Activated T-cell treated with anti-CD3 and anti-CD28 coated beads for 4 hours (primary cell): ENCODE measurements at regions not wholly inside any gene's neighbourhood (a gene's known extent, or its start where the extent isn't known, plus 50 kb on each side); places are given as distances from the start of the nearest gene placed in this dataset.
A peak's percentile ranks its signal among the peaks of the same experiment; 100 is the strongest.
"Not testable (repeated sequence)": the region's sequence is repeated elsewhere in the genome, so short reads cannot be mapped to it uniquely, and the experiment has no call there.

ENCODE experiments used
- DNase-seq: peaks from one replicate; pipeline ENCODE4 v3.0.0-alpha.2; 2020

DNA sequence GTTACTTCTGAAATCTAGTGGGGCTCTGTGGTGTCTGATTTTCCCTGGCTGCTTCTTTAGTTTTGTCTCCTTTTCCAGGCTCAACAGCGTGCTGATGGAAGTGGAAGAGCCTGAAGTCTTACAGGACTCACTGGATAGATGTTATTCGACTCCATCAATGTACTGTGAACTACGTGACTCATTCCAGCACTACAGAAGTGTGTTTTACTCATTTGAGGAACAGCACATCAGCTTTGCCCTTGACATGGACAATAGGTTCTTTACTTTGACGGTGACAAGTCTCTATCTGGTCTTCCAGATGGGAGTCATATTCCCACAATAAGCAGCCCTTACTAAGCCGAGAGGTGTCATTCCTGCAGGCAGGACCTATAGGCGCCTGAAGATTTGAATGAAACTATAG is 51.1 kb downstream of the NBPF8 start:
- not testable (repeated sequence) for DNase-seq

DNA sequence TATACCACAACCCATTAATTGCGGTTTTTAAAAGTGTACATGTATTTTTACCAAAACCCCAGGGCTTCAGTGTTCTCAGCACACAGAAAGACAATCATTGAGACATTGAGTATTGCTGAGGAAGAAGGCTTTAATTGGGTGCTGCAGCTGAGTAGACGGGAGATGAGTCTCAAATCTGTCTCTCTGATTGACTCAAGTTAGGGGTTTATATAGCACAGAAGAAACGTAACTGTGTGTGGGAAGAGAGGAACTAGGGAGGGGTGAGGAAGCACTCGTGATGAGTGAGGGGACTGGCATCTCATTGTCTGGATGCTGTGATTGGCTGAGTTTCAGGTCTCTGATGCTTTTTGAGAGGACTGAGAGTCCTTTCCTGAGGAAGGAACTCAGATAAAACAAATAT is 62.8 kb downstream of the NBPF8 start:
- not testable (repeated sequence) for DNase-seq

DNA sequence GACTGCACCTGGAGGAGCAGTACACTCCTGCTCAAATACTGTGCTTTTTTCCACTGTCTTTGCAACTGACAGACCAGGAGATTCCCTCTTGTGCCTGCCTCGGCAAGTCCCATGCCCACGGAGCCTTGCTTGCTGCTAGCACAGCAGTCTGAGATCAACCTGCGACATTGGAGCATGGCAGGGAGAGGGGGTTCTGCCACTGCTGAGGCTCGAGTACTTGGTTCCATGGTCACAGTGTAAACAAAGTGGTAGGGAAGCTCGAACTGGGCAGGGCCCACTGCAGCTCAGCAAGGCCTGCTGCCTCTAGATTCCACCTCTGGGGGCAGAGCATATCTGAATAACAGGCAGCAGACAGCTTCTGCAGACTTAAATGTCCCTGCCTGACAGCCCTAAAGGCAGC is 63.6 kb downstream of the NBPF8 start:
- not testable (repeated sequence) for DNase-seq

DNA sequence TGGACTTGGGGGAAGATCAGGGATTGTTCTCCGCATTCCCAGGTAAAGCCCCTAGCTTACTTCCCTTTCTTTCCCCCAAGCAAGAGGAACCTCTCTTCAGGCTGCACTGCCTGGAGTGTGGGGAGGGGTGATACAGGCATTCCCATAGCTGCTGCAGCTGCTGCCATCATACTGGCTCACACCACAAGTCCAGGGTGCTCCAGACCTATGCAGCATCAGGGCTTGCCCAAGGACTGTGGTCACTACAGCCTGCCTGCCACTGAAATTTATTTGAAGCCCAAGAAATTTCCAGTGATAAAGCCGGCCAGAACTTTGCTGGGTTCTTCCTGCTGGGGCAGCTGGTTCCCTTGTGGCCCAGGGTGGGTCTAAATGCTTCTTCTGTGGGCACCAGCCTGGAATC is 72.7 kb downstream of the NBPF8 start:
- DNase-seq: not testable (repeated sequence)

DNA sequence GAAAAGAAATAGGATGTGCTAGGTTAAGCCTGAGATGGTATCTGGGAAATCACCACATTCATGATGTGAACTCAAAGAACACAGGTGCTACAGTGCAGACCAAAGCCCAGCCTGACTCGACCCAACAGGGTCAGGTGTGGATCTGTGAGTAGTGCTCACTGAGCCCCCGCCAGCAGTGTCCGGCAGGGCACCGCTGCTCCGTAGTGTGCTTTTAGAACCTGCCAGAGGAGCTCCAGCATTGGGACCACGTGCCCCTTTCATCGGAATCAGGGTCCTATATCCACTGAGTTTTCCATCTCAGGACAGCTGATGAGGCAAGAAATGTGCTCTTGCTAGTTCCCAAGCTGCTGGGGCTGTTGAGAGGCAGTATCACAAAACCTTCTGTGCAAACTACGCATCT is 74.4 kb downstream of the NBPF8 start:
- DNase-seq: not testable (repeated sequence)

DNA sequence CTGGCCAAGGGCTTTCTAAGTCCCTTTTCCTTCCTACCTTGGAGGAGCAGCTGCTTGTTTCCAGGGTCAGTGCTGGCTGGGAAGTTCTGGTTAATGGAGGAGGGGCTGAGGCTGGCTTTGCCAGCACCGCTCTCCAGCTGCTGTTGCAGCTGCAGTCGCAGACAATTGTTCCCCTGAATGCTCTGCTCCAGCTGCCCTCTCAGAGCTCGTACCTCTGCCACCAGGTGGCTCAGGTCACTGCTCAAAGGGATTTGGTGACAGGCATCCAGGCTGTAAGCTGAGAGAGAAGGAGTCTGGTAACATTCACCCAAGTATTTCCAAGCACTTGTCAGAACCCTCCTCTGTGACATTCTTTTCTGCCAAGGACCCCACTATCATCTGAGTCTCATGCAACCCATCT is 82.3 kb downstream of the NBPF8 start:
- DNase-seq: not testable (repeated sequence)

DNA sequence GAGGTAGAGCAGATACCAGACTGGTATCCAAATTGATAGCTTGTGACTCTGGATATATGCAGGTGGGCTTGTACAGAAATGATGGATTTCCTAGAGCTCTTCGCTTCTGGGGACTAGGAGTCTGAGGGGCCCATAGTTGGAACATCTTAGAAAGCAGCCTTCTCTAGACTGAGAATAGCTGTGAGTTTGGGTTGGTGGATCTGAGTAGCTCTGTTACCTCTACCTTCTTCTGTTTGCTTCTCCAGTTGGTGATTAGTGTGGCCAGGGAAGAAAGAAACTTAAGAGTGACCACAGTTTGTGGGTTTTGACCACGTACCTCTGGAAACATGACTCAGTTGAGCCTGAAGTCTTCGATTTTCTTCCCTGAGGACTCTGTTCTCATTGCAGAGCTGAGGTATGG is 88.4 kb downstream of the NBPF8 start:
- DNase-seq: not testable (repeated sequence)

DNA sequence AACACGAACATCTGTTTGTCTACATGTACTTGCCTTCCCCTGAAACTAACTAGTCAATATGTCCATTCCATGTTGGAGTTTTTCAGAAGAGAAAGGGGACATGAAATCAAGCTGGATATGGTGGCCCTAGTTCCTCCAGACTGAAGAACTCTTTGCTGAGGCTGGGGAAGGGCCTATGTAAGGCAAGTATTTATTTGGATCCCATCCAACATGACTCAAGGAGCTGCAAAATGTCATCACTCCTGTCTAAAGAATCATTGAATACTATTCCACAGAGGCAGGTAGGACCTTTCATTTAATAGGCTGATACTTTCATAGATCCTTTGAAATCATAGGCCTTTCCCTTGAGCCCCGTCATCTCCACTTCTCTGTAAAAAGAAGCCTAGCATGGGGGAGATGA is 91.5 kb downstream of the NBPF8 start:
- not testable (repeated sequence) for DNase-seq

DNA sequence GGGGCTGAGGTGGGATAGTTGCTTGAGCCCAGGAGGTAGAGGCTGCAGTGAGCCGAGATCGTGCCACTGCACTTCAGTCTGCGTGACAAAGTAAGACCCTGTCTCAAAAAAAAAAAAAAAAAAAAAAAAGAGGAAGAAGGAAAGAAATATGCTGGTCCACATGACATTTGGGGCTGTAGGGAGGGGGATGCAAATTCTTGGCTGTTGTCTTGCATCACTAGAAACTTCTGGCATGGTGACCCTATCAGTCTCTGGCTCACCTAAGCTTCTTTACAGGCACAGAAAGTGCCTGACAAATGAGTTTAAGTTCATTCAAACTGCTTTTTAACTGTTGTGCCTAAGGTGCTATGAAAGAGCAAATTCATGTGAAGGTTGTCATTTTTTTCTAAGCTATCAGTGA is 93.5 kb downstream of the NBPF8 start:
- not testable (repeated sequence) for DNase-seq

DNA sequence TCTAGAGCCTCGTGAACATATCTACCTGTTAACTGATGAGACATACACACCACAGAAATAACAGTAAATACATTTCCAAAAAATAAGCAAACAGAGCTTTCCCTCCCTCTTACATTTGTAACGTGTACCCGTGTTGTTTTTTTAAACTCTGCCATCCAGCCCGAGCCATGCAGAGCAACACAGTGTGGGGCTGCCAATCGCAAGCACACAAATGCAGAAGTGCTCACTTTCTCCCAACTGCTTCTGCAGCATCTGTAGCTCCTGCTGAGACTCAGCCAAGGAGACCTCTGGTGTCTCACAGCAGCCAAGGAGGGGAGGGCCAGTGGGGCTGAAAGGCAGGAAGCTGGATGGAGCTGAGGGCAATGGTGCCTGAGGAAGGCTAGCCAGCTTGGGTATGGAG is 94.4 kb downstream of the NBPF8 start:
- not testable (repeated sequence) for DNase-seq

DNA sequence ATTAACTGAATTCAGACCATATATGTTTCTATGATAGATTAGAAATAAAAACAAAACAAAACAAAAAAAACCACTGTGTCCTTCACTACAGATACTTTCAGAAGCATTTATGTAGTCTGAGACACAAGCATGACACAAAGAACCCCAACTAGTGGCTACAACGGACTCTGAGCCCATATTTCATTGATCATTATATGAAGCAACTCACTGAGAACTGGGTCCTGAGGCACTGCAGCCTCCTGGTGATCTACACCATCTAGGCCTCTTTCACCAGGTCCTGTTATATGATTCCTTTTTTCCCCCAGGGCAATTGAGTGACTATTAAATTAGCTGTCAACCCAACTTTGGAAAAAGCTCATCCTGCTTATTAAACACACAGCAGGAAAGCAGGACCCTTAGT is 98.3 kb downstream of the NBPF8 start:
- DNase-seq: not testable (repeated sequence)

DNA sequence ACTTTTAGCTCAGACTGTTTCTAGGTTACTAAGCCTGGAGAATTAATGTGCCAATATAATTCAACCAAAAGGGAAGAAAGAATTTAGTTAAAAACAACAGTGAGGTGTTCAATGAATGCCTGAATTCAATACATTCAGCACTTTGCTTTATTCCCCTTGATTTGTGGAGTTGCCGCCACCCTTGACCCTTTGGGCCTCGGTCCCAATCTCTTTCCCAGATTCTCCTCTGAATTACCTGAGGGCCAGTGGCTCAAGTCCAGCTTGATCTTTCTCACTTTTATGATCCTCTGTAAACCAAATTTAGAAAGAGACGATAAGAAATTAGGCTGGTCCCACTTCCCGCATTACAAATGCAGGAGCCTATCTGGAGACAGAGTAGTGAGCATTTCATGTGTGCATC is 98.7 kb downstream of the NBPF8 start:
- DNase-seq: not testable (repeated sequence)

DNA sequence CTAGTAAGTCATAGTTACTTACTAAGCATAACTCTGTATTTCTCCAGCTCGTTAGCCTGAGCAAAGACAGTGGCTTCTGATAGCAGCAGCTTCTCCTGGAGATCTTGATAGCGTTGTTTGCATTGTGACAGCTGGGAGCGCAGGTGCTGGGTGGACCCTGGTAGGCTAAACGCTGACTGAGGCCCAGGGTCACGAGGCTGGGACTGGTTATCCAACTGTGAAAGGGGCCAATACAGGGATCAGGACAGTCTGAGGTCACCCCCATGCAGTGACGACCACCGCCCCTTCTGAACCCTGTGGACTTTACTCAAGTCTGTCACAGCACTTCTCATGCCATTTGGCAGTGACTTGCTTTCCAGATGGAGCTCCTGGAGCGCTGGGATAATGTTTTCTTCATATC is 104.4 kb downstream of the NBPF8 start:
- not testable (repeated sequence) for DNase-seq

DNA sequence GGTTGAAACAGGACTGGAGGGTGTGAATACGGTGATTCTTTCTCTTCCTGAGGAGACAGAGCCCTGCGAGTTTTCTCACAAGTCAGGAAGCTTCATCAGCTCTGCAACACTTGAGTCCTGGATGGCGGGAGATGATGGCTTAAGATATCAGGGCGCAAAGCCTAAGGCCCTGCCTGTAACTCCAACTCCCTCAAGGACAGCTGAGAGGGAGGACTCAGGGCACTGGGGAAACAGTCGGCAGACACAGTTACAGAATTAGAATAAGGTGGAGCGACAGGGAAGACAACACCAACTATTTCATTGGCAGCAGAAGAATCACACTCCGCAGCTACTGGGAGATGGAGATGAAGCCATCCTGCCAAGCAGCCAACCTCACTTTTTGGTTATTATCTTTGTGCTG is 109.6 kb downstream of the NBPF8 start:
- not testable (repeated sequence) for DNase-seq

DNA sequence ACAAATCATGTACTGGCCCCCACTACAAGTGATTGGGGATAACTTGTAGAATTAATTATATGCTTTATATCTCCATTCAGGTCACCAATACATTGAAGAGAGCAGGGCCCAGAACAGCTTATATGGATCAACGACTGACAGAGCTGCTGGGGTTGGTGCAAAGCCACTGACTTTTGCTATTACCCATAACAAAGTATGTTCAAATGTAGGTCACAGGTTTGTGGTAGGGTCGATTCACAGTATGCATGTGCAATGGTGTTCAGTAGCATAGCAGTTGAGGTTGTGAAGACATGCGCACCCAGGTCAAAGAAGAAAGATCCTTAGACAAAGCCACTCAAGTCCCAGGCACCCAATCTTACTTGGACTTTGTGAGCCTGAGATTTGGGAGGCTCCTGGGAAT is 110.6 kb downstream of the NBPF8 start:
- DNase-seq: not testable (repeated sequence)

DNA sequence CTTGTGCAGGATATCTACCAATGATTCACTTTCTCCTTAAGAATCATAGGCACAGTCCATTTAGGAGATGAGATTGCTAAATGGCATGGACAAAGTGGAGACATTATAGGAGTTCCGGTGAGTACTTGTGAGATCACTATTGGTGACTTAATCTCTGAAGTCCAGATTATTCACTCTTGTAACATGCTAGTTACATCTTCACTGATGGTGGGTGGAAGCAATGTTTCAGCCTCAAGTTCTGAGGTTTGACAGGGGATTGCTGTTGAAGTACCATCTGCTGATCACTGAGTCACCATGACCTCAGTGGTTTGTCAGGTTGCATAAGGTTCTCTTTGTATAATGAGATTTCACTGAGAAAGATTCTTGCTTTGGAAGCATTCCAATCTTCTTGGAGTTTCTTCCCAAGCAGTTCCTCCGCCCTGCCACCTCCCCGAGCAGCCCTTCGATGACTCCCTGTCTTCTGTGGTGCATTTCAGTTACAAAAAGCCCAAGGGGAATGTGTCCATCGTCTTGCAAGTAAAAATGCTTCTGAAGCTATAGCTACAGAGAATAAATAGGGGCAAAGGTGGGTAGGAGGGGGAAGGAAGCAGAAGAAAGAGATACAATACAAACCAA is 114.7 kb downstream of the NBPF8 start:
- not testable (repeated sequence) for DNase-seq

DNA sequence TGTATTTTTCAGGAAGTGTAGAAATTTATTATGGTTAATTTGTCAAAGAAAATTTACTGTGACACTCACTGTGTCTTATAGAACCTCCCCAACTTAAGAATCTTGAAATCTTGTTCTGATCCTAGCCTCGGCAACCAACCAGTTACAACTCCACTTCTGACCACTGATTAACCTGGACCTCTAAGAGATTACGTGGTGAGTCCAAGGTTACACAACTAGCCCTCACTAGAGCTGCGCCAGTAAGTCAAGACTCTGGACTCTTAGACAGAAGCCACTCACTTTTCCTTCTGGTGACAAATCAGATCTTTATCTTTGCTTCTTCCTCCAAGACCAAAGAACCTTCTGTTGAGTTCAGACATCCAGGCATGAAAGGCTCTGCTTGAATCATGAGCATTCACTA is 116.6 kb downstream of the NBPF8 start:
- not testable (repeated sequence) for DNase-seq

DNA sequence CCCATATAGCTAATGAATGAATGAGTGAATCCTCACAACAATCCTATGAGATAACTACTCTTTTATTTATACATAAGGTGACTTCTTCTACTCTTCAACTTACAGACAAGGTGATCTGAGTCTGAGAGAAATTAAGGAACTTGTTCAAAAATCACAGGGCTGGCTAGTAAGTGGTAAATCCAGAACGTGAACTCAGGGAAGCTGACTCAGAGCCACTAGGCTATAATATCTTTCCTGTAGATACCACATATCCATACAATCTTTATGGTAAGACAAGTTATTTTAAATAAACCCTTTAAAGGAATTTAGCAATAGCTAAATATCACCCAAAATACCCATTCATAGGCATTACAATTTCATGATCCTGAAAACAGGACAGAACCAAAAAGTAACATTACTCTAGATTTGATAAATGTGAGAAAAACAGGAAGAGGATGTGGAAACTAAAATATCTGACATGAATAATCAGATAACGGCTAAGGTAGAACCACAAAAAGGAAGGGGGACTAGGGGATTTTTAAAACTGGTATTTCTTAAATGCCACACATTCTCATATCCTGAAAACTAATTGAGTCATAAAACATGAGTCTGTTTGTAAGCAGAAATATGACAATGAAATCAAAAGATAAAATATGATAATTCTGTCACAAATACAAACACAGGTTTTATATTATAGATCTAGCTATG is 119.7 kb downstream of the NBPF8 start:
- not testable (repeated sequence) for DNase-seq

DNA sequence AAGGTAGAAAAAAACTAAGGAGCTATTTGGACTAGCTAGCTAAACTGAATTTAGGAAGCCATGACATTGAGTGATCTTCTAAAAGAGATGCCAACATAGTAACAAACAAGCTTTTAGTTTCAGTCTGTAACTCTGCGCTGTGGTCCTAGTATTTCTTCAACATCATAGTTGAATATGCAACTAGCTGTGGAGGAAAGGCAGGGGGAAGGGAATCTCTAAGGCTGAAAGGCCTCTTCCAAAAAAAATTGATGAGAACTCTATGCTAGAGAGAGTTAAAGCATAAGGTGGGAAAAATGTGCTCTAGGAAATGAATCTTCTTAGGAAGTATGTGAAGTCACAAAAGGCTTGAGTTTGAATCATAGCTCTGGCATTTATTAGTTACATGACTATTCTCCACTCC is 120.2 kb downstream of the NBPF8 start:
- DNase-seq: not testable (repeated sequence)

DNA sequence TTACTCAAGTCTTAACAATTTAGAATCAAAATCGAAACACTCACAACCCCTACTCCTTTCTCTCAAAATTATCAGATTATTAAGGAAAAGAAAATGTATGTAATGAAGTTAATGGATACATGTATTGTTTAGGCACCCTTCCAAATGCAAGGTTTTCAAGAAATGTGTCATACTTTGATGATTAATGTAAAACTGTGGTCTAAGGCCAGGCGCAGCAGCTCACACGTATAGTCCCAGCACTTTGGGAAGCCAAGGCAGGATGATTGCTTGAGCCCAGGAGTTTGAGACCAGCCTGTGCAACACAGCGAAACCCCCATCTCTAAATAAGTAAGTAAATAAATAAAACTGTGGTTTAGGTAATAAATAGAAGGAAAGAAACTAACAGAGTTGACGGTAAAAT is 126.6 kb downstream of the NBPF8 start:
- not testable (repeated sequence) for DNase-seq

DNA sequence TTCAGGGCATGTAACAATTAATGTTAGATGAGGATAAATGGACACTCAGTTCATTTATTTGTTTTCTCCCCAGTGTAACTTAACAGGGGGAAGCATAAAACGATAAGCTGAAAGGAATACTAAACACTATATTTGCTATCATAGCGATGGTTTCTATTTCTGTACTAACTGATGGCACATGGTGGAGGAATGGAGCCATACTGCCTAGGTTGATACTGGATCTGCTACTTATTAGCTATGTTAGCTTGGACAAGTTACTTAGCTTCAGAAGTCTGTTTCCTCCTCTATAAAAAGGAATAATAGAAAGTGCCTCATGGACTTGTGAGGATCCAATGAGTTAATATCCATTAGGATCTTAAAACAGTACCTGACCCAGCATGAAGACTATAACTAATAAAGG is 127.5 kb downstream of the NBPF8 start:
- DNase-seq: not testable (repeated sequence)

DNA sequence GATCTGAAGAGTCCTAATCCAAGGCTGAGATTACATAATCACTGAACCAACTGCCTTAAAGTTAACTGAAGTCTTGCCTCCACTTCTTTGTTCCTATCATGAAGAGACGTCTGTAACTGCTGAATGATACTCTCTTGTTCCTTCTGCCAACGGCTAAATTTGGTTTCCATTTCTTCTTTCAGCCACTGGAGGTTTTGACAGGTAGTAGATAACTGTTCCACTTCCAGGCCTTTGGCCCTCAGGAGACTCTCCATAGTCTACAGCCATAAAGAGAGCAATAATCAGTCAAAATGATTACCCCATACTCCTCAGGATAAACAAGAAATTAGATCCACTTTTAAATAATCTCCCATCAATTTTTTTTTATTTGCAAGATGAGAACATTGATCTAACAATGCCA is 128.1 kb downstream of the NBPF8 start:
- DNase-seq: not testable (repeated sequence)

DNA sequence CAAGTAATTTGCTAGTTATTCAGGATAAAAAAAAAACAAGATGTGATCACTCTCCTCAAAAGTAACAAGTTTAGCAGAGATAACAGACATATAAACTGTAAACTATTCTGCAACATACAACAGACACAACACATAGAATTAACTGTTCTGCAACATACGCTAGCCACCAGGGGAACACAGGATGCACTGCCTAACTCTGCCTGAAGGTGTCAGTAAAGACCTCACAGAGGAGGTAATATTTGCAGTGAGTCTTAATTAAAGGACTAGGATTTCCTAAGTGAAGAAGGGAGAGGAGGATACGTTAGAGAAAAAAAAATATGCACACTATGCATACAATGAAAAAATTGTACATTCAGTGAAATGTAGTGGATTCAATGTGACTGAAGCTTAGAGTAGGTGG is 129.6 kb downstream of the NBPF8 start:
- peak; percentile 81 for DNase-seq

DNA sequence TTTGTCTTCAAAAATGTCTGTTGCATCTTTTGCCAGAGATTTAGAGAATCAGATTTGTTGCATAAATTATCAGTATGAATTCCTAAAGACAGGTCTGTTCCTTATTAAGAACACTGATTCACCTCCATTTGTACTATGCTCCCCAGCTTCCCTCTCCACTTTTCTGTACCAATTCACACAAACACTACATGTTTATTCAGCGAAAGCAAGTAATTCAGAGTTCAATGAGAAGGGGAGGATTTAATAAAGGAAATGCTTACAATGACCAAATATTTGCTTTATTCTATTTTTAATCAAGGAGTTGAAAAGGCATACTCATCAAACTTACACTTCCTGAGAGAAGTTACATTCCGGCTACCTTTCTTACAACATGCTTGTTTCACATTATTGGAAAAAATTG is 135.5 kb downstream of the NBPF8 start:
- DNase-seq: not testable (repeated sequence)

DNA sequence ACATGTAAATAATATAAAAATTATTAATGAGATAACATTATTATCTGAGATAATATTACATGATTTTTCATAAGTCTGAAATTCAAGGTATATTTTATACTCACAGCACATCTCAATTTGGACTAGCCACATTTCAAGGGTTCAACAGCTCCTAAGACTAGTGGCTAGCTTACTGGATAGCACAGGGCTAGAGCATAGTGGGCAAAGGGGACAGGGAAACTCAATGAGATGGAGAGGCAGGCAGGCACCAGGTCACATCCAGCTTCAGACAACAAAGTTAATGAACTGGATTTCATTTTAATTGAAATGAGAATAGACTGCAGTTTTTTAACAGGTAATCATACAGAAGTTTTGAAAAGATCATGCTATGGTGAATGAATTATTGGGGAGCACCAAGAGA is 137.4 kb downstream of the NBPF8 start:
- DNase-seq: not testable (repeated sequence)
